Midbrain (tissue), 1 donor: ENCODE measurements at regions not wholly inside any gene's neighbourhood (a gene's known extent, or its start where the extent isn't known, plus 50 kb on each side); places are given as distances from the start of the nearest gene placed in this dataset.

Experiments
- DNase-seq: peaks from one replicate; lab custom pipeline; 2025; lab: John Stamatoyannopoulos, UW

DNA sequence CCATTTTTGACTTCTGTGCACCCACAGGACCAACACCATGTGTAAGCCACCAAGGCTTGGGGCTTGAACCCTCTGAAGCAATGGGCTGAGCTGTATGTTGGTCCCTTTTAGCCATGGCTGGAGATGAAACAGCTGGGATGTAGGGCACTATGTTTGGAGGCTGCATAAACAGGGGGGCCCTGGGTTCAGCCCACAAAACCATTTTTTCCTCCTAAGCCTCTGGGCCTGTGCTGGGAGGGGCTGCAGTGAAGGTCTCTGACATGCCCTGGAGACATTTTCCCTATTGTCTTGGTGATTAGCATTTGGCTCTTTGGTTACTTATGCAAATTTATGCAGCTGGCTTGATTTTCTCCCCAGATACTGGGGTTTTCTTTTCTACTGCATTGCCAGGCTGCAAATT lies 144.9 kb downstream of the ZNF326 start:
- DNase-seq = no peak

DNA sequence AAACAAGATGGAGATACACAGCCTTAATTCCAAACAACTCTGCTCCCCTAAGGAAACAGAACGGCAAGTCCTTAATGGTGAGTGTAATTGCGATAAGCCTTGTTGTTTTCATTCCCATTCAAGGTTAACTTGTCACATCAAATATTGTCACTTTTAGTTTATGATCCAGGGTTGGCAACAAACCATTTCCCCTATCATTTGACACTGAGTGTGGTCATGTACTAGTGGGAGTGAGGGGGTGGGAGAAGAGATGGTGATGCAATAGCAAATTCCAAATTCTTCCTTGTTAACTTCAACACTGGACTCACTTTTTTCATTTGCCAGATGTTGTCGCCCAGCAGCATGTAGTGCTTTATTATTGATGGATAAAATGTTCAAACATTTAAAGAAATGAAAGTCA lies 140.4 kb downstream of the ZNF326 start:
- no peak for DNase-seq

DNA sequence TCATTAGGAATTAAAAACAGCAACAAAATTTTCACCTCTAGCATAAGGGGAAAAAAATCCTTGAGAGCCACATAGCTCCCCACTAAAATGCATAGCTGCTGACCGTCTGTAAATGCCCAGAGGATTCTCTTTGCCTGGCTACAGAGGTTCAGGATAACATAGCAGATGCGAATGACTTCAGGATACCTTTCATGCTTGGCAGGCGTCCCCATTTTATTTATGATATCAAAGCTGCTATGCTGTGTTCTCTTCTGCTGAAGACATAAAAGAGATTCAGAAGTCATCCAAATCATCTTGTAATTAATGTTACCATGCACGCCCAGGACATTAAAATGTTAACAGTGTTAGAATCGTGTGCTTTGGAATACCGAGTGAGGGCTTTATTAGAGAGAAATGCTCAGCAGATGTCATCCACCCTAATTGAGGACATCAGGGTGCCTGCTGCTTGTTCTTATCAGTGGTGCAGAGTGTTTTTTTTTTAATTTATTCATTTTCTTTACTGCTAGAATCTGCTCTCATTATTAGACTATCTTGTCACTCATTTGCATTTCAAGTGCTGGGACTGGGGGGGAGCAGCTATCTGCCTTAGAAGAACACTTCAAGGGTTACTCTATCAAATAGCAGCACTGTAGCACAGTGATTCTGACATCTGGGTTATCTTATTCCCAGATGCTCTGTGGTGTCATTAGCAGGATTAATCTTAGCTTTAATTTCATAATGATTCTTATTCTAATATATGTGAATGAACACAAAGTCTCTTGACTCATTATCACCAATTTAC lies 139.5 kb downstream of the ZNF326 start:
- DNase-seq = no peak

DNA sequence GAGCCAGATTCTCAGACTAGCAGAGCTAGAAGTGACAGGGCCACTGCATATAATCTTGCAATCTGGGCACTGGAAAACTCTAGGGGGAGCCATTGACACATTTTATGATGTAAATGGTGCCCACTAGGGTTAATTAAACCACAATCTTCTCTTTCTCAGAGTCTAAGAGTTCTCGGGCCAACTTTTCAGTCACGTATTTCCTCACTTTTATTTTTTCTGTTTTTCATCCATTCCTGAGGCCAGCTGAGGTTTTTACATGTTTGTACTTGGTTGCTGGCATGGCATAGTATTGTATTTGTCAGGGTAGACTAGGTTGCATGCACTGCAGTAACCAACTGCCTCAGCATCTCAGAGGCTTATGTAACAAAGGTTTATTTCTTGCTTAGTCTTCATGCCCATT lies 138.2 kb downstream of the ZNF326 start:
- DNase-seq = peak; percentile 26

DNA sequence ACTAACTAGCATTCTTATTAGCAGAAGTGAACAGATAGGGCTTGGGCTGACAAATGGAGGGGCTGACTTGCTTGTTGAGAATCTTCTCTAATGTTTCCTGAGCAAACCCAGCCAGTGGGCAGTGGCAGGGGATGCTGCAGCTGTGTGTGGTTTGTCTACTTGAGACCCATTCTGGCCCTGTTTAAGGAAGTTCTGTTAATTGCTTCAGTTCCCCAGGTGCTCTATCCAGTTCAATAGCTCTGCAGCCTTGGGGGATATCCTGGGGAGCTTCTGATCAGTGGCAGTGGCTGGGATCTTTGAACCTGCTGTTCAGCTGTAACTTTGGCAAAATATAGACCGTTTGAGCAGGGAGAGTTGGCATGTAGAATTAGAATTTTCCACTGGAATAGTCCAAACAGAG lies 137.4 kb downstream of the ZNF326 start:
- DNase-seq = no peak

DNA sequence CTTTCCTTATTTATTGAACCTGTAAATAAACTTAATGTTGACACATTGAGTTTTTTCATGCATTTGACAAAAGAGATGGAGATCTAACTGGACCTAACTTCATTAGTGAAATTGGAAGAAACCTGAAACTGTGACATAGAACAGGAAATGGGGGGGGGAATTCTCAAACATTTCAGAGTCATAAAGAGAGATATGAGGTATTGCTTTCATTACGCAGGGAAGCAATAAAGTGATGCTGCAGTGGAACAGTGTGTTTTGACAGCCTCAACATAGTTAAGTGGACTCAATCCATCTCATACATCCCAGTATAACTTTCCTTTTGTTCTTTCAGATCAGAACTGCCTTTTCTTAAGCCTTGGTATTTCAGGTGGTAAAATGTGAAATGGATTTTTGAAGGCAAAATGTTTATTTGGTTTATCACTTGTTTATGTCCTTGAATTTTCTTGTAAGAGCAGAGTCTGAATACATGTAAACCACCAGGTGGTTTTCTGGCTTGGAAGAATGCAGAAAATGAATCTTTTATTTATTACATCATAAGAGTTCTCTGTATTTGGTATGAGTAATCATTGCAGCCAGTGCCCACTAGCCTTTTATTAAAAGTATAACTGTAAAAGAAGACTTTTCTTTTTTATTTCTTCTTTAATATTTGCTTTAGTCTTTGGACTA lies 132.5 kb downstream of the ZNF326 start:
- no peak for DNase-seq

DNA sequence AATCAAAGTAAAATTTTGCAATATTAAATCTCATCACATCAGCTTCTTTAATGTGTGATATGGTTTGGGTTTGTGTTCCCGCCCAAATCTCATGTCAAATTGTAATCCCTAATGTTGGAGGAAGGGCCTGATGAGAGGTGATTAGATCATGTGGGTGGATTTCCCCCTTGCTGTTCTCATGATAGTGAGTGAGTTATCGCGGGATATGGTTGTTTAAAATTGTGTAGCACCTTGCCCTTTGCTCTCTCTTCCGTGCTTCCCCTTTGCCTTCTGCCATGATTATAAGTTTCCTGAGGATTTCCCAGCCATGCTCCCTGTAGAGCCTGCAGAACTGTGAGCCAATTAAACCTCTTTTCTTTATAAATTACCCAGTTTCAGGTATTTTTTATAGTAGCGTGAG lies 131.9 kb downstream of the ZNF326 start:
- no peak for DNase-seq

DNA sequence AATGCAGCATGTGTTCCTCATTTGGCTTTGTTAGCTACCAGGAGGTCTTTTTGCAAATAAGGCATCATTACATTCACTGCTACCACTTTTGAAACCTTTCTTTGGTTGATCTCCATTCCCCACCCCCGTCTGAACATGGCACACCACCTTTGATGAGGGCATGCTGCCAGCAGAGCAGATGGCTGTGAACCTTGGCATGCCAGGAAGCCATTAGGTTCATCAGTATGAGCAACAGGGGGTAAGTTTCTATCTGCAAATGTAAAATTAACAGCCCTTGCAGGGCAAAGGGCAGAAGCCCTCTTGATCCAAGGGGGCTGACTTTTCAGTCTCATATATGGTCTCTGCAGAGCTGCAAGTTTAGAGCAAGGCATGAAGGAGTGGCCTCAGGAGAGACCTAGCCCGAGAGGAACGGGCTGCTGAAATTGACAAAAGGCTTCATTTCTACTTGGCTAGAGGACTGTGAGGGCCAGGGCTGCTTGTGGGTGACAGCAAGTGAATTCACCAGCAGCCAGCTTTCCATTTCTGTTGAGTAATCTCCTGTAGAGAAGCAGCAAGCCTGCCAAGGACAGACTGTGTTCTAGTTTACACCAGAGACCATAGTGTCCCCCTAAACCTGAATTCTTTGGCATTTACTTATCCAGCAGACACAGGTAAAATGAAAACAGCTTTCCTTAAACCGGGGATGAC lies 127.9 kb downstream of the ZNF326 start:
- peak; percentile 28 for DNase-seq

DNA sequence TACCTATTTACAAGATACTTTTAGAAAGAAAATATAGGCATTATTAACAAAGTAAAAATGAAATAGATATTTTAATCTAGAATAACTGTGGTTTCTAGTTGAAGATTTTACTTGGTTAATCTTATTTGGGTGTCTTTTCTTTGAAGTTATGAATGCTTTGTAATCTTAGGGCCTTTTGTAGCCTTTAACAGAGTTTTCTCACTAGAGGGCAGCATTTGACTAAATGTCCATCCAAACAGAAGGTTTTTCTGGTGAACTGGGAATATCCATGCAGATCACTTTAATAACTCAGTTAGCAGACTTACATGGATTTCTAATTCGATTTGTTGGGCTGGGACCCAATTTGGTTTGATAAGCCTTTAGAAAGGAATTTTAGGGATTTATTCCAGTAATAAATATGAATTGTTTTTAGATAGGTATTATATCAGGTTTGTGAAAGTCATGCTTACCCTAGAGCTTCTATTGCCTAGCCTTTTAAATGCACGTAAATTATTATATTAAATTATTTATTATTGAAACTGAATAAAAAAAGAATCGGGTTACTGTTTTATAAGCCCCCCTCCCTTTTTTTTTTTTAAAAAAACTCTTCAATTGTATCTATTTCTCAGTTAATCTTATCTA lies 119.7 kb downstream of the ZNF326 start:
- peak; percentile 71 for DNase-seq

DNA sequence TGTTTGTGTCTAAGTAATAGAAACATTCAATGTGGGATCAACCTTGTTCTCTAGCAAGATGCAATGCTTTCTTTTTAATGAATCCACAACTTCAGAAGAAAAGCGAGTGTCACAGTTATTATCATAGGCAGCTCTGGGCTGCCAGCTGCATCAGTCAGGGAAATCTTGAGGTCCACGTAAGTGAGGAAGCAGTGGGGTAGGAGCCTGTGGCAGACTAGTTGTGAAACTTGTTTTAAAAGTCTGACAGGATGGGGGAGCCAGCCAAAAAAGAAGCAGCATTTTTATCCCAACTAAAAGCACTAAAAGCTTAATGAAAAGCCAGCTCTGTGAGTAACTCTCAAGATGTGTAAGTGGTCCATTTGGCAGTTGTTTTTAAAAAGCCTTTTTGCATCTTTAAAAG lies 113.1 kb downstream of the ZNF326 start:
- no peak for DNase-seq

DNA sequence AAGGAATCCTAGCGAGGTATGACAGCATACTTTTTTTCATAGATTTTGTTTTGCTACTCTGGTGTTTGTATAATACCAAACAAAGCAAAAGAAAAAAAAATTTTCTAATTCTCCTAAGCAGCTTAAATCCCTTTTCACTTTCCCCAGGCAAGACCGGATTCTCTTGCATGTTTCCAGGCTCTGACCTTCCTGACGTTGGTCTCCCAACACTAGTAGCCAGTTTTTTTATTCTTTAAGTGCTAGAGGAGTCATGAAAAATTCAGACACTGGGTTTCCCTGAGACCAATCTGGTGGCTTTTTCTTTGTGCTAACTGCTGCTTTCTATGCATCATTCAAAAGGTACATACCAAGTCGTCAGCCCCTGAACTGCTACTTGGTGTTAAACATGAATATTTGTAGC lies 111.4 kb downstream of the ZNF326 start:
- DNase-seq = no peak

DNA sequence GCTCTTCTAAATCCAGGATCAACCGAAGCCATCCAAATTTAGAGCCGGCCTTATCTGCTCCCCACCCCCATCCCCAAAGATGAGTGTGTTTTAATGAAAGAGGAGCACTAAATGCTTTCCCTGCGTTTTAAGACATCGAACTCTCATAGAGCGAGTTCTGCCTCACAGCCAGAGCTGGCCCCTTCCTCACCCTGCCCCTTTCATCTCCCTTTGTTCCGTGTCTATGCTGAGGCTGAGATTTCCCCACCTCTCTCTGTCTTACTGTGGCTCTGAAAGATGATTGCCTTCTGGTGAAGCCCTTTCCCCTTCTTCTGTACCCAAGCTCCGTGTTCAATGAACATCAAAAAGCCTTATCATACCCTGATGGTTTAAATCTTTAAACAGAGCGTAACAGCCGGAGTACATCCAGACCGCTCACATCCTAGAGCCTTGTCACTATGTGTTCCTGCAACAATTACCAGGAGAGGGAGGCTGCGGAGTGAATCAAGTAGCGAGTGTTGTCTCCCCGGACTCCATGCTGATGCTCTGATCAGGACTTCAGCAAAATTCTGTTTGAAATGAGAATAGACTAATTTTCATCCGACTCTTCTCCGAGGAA lies 110.1 kb downstream of the ZNF326 start:
- DNase-seq = no peak

DNA sequence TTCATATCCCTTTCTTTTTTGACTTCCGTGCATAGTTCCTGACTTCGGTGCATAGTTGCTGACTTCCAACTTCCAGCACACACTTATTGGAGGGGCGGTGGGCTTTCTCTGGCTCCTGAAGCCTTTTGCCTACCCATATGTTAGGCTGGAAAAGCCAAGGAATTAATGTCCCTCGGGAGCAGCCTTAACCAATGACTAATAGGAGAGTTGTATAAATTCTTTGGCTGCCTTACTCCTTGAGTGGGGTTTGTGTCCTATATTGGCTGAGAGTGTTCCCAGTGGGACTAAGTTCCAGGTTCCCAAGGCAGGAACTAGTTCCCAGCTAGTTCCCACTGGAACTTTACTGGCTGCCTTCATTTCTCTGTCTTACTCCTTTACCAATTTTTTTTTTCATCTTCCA lies 105.7 kb downstream of the ZNF326 start:
- no peak for DNase-seq

DNA sequence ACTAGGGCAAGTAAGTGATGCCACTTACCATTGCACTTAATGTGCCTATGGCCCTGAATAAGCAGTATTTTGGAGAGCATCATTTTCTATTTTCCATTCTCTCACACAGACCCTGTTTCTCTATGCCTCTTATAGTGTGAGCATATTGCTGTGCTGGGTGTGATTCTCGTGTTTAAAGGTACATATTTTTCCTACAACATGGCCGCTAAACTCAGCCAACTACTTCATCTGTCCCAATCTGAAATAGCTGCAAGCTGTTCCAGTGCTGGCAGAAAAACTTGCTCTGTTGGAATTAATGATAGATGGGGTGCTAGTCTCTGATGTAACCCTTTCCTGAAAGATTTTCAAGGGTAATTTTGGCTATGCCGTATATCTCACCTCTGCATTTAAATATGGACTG lies 97.5 kb downstream of the ZNF326 start:
- no peak for DNase-seq
